Mesothelial cell of epicardium (in vitro differentiated cells): ENCODE measurements at regions not wholly inside any gene's neighbourhood (a gene's known extent, or its start where the extent isn't known, plus 50 kb on each side); places are given as distances from the start of the nearest gene placed in this dataset.

Experiments
- DNase-seq, 2 experiments: peaks; one replicate each; pipeline ENCODE4 v3.0.0; 2021; ENCODE audit warnings: low spot score in 2 of 2; ENCODE audit not compliant: unreplicated experiment in 2 of 2
- H3K27ac Mint-ChIP-seq: 2 replicates; pipeline ENCODE4 v1.8.0; 2021; ENCODE audit warnings: mixed read lengths
- H3K27me3 Mint-ChIP-seq: 2 replicates; pipeline ENCODE4 v1.8.0; 2021; ENCODE audit warnings: low read depth, mixed read lengths
- H3K36me3 Mint-ChIP-seq: 2 replicates; pipeline ENCODE4 v1.8.0; 2021; ENCODE audit warnings: mixed read lengths
- H3K4me1 Mint-ChIP-seq: 2 replicates; pipeline ENCODE4 v1.8.0; 2021; ENCODE audit warnings: mixed read lengths
- H3K4me3 Mint-ChIP-seq: 2 replicates; pipeline ENCODE4 v1.8.0; 2021; ENCODE audit warnings: mild to moderate bottlenecking, moderate library complexity, mixed read lengths
- H3K9me3 Mint-ChIP-seq: 2 replicates; pipeline ENCODE4 v1.8.0; 2021; ENCODE audit warnings: mixed read lengths
- TF ChIP-seq, protein P1 (sequence below): fragments of 200-600 bp; sonication (generic); IDR thresholded peaks from one replicate; pipeline ENCODE4 v1.5.0; 2021; ENCODE audit warnings: antibody characterized with exemption; ENCODE audit not compliant: unreplicated experiment

DNA sequence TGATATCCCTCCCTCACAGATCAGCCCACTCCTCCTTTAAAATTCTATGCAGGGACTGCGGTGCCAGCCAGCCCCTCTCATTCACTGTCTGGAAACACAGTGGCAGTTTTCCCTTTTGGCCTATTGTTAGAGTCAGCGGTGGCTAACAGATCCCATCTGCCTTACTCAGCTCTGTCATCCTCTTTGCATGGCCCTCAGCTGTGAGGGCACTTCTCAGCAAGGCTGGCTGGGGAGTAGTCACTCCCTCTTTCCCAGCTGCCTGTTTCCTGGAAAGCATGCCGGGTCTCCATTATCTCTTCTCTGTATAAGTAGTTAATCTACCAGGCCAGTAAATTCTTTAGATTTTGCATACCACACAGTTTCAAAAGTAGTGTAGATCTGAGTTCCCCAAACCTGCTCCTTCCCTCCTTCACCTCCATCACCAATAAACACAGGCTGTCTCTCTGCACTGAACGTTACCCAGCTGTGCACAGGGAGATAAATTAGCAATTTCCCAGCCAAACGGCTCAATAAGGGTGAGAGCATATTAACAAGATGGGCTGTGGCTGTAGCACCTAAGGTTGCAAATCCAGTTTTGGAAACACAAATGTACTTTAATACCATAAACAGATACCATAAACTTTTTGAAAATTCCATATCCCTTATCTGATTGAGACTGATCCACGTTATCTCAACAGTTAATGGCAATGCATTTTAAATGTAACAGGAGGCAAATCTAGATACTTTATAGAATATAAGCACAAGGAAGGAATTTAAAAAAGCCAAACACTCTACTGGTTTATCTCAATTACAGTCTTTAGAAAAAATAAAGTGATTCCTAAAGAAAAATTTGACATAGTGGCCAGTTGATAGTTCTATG, 229.3 kb downstream of the ANKRD50 start:
- TF ChIP-seq, protein P1, sequence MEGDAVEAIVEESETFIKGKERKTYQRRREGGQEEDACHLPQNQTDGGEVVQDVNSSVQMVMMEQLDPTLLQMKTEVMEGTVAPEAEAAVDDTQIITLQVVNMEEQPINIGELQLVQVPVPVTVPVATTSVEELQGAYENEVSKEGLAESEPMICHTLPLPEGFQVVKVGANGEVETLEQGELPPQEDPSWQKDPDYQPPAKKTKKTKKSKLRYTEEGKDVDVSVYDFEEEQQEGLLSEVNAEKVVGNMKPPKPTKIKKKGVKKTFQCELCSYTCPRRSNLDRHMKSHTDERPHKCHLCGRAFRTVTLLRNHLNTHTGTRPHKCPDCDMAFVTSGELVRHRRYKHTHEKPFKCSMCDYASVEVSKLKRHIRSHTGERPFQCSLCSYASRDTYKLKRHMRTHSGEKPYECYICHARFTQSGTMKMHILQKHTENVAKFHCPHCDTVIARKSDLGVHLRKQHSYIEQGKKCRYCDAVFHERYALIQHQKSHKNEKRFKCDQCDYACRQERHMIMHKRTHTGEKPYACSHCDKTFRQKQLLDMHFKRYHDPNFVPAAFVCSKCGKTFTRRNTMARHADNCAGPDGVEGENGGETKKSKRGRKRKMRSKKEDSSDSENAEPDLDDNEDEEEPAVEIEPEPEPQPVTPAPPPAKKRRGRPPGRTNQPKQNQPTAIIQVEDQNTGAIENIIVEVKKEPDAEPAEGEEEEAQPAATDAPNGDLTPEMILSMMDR: no peak
- peaks cover 43% of the 10 kb centered on the region for H3K4me1 Mint-ChIP-seq
- DNase-seq: no peak
- peak overlapping the region; percentile 93 for H3K27ac Mint-ChIP-seq
- H3K27me3 Mint-ChIP-seq: no peaks in the 10 kb centered on the region
- H3K9me3 Mint-ChIP-seq: peaks cover 6% of the 10 kb centered on the region
- peaks cover 3% of the 10 kb centered on the region for H3K36me3 Mint-ChIP-seq
- H3K4me3 Mint-ChIP-seq: peak overlapping the region; percentile 13

DNA sequence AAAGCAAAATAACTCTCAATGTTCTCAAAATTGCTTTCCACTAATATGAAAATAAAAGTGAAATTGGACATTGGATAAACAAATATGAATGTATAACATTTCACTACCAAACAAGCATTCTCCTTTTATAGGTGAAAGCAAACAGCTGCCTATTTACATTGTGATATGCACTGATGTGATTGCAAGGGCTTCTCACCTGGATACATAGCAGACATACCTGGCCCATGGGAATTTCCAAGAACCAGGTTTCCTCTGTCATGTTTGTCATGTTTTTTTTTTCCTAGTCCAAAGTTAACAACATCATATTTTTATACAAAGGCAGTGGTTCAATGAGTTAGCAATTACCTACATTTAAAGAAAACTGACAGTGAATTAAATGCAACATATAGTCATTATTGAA, 228.5 kb downstream of the ANKRD50 start:
- Mint-ChIP-seq H3K4me3 (no peak overlapping the region), H3K27ac (peak overlapping the region; percentile 76), H3K27me3 (no peaks in the 10 kb centered on the region), H3K9me3 (peaks cover 7% of the 10 kb centered on the region), H3K36me3 (peaks cover 3% of the 10 kb centered on the region), H3K4me1 (peaks cover 35% of the 10 kb centered on the region)
- no peak for DNase-seq
- TF ChIP-seq, protein P1: no peak

- peak overlapping the region; percentile 69 for H3K27ac Mint-ChIP-seq
- DNase-seq: no peak
- TF ChIP-seq, protein P1: no peak
- no peak overlapping the region for H3K4me3 Mint-ChIP-seq
- H3K27me3 Mint-ChIP-seq: no peaks in the 10 kb centered on the region
- peaks cover 12% of the 10 kb centered on the region for H3K9me3 Mint-ChIP-seq
- peaks cover 29% of the 10 kb centered on the region for H3K4me1 Mint-ChIP-seq
- peaks cover 3% of the 10 kb centered on the region for H3K36me3 Mint-ChIP-seq
Measured at GRCh38 chr4:124484940-124485339, 227.6 kb downstream of the ANKRD50 start.

- peaks cover 3% of the 10 kb centered on the region for H3K36me3 Mint-ChIP-seq
- TF ChIP-seq, protein P1: no peak
- no peak overlapping the region for H3K4me3 Mint-ChIP-seq
- no peak for DNase-seq
- H3K27me3 Mint-ChIP-seq: no peaks in the 10 kb centered on the region
- H3K27ac Mint-ChIP-seq: no peak overlapping the region
- peaks cover 32% of the 10 kb centered on the region for H3K4me1 Mint-ChIP-seq
- H3K9me3 Mint-ChIP-seq: peaks cover 12% of the 10 kb centered on the region
Measured at GRCh38 chr4:124486423-124486822, 226.1 kb downstream of the ANKRD50 start.

GRCh38 chr4:124487651-124488050, 224.9 kb downstream of the ANKRD50 start:
- TF ChIP-seq, protein P1: no peak
- Mint-ChIP-seq H3K27ac (no peak overlapping the region), H3K36me3 (peaks cover 3% of the 10 kb centered on the region), H3K4me3 (no peak overlapping the region), H3K9me3 (peaks cover 12% of the 10 kb centered on the region), H3K4me1 (peaks cover 34% of the 10 kb centered on the region), H3K27me3 (no peaks in the 10 kb centered on the region)
- DNase-seq: no peak
